Cardiac muscle cell (in vitro differentiated cells and primary cell): ENCODE measurements at regions not wholly inside any gene's neighbourhood (a gene's known extent, or its start where the extent isn't known, plus 50 kb on each side); places are given as distances from the start of the nearest gene placed in this dataset.
A peak's percentile ranks its signal among the peaks of the same experiment; 100 is the strongest.

Source experiments
- DNase-seq, 2 donors: peaks; one replicate each; pipeline versions ENCODE4 v3.0.0 to v3.0.0-alpha.2; 2010 to 2017; ENCODE audit warnings: low read depth in 1 of 2, low spot score in 1 of 2
- H3K27ac ChIP-seq: fragments of 200-600 bp; sonication (generic); 2 replicates; pipeline ENCODE4 v1.5.1; 2016
- H3K27me3 ChIP-seq: fragments of 200-600 bp; sonication (generic); 2 replicates; pipeline ENCODE4 v1.6.0; 2016; ENCODE audit warnings: control low read depth
- H3K36me3 ChIP-seq: fragments of 200-600 bp; sonication (generic); 2 replicates; pipeline ENCODE4 v1.5.1; 2016; ENCODE audit warnings: control low read depth
- H3K4me1 ChIP-seq: fragments of 200-600 bp; sonication (generic); 2 replicates; pipeline ENCODE4 v1.8.1; 2017; ENCODE audit warnings: low read depth, mild to moderate bottlenecking, mixed run types
- H3K4me3 ChIP-seq: fragments of 200-600 bp; sonication (generic); 2 replicates; pipeline ENCODE4 v1.5.1; 2016; ENCODE audit warnings: mild to moderate bottlenecking
- H3K9me3 ChIP-seq: fragments of 200-600 bp; sonication (generic); 2 replicates; pipeline ENCODE4 v1.5.1; 2017; ENCODE audit warnings: low read depth, mild to moderate bottlenecking, control low read depth
- TF ChIP-seq, protein P1 (sequence below): IDR thresholded peaks from 2 replicates; pipeline ENCODE4 v1.5.1; 2012; ENCODE audit warnings: low read depth, mild to moderate bottlenecking, low read length

DNA sequence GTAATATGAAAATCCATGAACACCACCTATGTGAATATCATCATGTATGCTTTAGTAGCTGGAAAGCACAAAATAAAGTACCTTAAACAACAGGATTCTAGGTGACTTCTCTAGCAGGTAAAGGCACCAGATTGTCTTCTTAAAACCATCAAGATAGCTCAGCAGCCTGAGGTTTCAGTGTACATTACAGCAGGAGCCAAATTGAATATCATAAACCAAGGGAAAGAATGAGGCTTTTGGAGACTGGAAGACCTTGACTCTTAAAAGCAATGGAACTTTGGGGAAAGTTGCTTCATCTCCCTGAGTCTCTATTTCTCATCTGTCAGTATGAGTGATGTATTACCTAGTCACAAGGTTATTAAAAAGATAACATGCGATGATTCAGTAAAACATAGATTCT is 429.7 kb upstream of the SPHKAP start:
- H3K36me3 ChIP-seq: no peaks in the 10 kb centered on the region
- no peaks in the 10 kb centered on the region for H3K27me3 ChIP-seq
- H3K9me3 ChIP-seq: no peaks in the 10 kb centered on the region
- TF ChIP-seq, protein P1, sequence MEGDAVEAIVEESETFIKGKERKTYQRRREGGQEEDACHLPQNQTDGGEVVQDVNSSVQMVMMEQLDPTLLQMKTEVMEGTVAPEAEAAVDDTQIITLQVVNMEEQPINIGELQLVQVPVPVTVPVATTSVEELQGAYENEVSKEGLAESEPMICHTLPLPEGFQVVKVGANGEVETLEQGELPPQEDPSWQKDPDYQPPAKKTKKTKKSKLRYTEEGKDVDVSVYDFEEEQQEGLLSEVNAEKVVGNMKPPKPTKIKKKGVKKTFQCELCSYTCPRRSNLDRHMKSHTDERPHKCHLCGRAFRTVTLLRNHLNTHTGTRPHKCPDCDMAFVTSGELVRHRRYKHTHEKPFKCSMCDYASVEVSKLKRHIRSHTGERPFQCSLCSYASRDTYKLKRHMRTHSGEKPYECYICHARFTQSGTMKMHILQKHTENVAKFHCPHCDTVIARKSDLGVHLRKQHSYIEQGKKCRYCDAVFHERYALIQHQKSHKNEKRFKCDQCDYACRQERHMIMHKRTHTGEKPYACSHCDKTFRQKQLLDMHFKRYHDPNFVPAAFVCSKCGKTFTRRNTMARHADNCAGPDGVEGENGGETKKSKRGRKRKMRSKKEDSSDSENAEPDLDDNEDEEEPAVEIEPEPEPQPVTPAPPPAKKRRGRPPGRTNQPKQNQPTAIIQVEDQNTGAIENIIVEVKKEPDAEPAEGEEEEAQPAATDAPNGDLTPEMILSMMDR: no peak
- DNase-seq: no peak
- H3K27ac ChIP-seq: no peak overlapping the region
- H3K4me1 ChIP-seq: no peaks in the 10 kb centered on the region
- H3K4me3 ChIP-seq: no peak overlapping the region

DNA sequence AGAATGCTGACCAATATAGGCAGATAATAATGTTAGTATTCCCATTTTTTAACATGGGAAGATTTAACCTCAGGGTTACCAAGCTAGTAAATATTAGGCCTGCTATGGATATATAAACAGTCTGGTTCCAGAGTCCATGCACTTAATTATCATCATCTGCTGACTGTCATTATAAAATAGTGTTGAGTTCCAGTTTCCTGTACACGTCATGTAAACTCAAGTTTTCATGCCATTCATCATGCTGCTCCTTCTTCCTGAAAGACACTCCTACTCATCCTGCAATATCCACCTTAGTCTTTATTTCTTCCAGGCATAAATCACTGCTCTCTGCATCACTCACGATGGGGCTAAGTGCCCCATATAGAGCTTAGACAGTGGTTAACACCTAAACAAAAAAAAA is 420.8 kb upstream of the SPHKAP start:
- H3K4me1 ChIP-seq: no peaks in the 10 kb centered on the region
- no peaks in the 10 kb centered on the region for H3K27me3 ChIP-seq
- no peak overlapping the region for H3K27ac ChIP-seq
- no peaks in the 10 kb centered on the region for H3K9me3 ChIP-seq
- DNase-seq: no peak
- H3K4me3 ChIP-seq: no peak overlapping the region
- TF ChIP-seq, protein P1: no peak
- no peaks in the 10 kb centered on the region for H3K36me3 ChIP-seq

DNA sequence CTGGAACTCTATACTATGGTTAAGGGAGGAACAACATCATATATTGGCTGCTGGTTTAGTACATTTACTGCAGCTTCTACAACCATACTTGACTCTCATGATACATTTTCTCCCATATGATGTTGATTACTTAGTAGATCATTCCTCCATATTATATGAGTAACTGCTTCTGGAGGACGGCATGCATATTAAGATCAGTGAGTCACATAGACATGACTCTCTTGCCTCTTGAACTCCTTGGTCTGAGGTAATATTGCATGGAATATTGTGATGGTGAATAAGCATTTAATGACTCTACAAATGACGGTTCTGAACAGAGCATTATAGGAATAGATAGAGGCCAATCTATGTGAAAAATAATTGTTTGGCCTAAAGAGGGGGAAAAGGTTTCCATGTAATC is 418.8 kb upstream of the SPHKAP start:
- H3K9me3 ChIP-seq: no peaks in the 10 kb centered on the region
- H3K27me3 ChIP-seq: no peaks in the 10 kb centered on the region
- H3K4me3 ChIP-seq: no peak overlapping the region
- no peaks in the 10 kb centered on the region for H3K36me3 ChIP-seq
- H3K27ac ChIP-seq: no peak overlapping the region
- TF ChIP-seq, protein P1: no peak
- peak in 1 of 2 donors; percentile 10 for DNase-seq
- H3K4me1 ChIP-seq: no peaks in the 10 kb centered on the region

DNA sequence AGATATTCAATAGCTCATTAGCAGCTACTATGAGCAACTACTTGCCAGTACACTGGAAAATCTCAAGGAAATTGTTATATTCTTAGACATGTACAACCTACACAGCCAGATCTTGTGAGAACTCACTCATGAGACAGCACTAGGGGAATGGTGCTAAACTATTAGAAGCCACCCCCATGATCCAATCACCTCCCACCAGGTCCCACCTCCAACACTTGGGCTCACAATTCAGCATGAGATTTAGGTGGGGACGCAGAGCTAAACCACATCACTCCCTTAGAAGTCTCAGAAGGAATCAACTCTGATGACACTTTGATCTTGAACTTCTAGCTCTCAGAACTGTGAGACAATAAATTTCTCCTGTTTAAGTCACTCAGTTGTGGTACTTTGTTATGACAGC is 418.3 kb upstream of the SPHKAP start:
- DNase-seq: no peak
- Histone ChIP-seq H3K4me3 (no peak overlapping the region), H3K4me1 (no peaks in the 10 kb centered on the region), H3K27me3 (no peaks in the 10 kb centered on the region), H3K36me3 (no peaks in the 10 kb centered on the region), H3K27ac (no peak overlapping the region), H3K9me3 (no peaks in the 10 kb centered on the region)
- TF ChIP-seq, protein P1: no peak

DNA sequence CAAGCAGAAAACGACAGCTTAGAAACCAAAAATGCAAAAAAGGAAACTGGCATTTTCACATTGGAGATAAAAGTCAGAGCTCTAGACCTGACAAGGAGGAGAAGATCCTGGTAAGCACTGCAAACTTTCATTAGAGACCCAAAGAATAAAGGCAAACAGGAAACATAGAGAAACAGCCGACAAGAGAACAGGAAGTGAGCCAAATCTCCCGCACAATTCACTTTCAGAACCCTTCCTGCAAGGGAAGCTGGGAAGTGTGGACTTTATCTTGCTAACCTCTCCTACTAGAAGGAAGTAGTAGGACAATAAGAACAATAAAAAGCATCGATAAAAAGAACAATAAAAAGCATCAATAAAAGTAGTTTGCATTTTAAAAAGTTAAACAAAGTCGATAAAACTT is 417.8 kb upstream of the SPHKAP start:
- no peak for DNase-seq
- Histone ChIP-seq H3K4me3 (no peak overlapping the region), H3K27me3 (no peaks in the 10 kb centered on the region), H3K27ac (no peak overlapping the region), H3K4me1 (peaks cover under 1% of the 10 kb centered on the region), H3K36me3 (no peaks in the 10 kb centered on the region), H3K9me3 (no peaks in the 10 kb centered on the region)
- TF ChIP-seq, protein P1: no peak

DNA sequence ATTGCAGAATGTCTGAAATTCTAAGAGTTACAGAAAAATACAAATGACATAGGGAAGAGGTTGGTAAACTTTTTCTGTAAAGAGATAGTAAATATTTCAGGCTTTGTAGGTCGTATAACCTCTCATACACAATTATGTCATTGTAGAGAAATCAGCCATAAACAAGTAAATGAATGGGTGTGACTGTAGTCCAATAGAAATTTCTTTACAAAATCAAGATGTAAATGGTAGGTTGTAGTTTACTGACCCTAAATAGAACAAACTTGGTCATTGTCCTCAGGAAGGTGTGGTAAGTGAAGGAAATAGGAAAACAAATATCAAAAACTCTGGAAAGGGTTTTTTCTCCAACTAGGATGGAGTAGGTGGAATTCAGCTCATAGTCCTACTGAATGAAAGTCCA is 415.5 kb upstream of the SPHKAP start:
- Histone ChIP-seq H3K36me3 (no peaks in the 10 kb centered on the region), H3K9me3 (no peaks in the 10 kb centered on the region), H3K4me3 (no peak overlapping the region), H3K27ac (no peak overlapping the region), H3K27me3 (no peaks in the 10 kb centered on the region), H3K4me1 (peaks cover 5% of the 10 kb centered on the region)
- TF ChIP-seq, protein P1: no peak
- no peak for DNase-seq
